BJ (cell line): ENCODE measurements at regions not wholly inside any gene's neighbourhood (a gene's known extent, or its start where the extent isn't known, plus 50 kb on each side); places are given as distances from the start of the nearest gene placed in this dataset.

Experiments
- CTCF ChIA-PET: fragments of 350-600 bp; formaldehyde crosslinking; extraction: SDS; loops from one replicate; lab custom pipeline; 2021; ENCODE audit warnings: antibody characterized with exemption, inconsistent platforms; lab: Yijun Ruan, JAX
- POLR2A ChIA-PET: fragments of 300-600 bp; sonication (Branson Sonifier 250); formaldehyde crosslinking; extraction: SDS; loops from one replicate; lab custom pipeline; 2021; ENCODE audit warnings: antibody characterized with exemption; lab: Charles Lee
- DNase-seq: peaks from one replicate; pipeline ENCODE4 v3.0.0-alpha.2; 2011; ENCODE audit warnings: low read depth
- H3K27me3 ChIP-seq: 2 replicates; pipeline ENCODE4 v1.6.0; 2011; ENCODE audit warnings: low read length; ENCODE audit not compliant: control insufficient read depth, insufficient read depth
- H3K36me3 ChIP-seq: 2 replicates; pipeline ENCODE4 v1.5.1; 2011; ENCODE audit warnings: low read length; ENCODE audit not compliant: control insufficient read depth, insufficient read depth
- H3K4me3 ChIP-seq: 2 replicates; pipeline ENCODE4 v1.5.1; 2011; ENCODE audit warnings: low read depth, mild to moderate bottlenecking, control low read depth, low read length
- CTCF ChIP-seq: IDR thresholded peaks from 2 replicates; pipeline ENCODE4 v1.5.1; 2011; ENCODE audit warnings: low read depth, mild to moderate bottlenecking, control low read depth, inconsistent platforms, low read length, moderate library complexity; ENCODE audit not compliant: insufficient read depth

GRCh38 chr9:13590996-13591395 lies 311.5 kb upstream of the MPDZ start:
- Histone ChIP-seq H3K4me3 (no peak overlapping the region), H3K27me3 (no peaks in the 10 kb centered on the region), H3K36me3 (no peaks in the 10 kb centered on the region)
- no peak for TF ChIP-seq CTCF
- ChIA-PET POLR2A (no interaction called here), CTCF (no interaction called here)
- DNase-seq: no peak

GRCh38 chr9:13589034-13589737 lies 309.7 kb upstream of the MPDZ start:
- Histone ChIP-seq H3K4me3 (no peak overlapping the region), H3K36me3 (no peaks in the 10 kb centered on the region), H3K27me3 (no peaks in the 10 kb centered on the region)
- TF ChIP-seq CTCF: no peak
- POLR2A ChIA-PET: no interaction called here
- CTCF ChIA-PET: interaction anchor here (0.9 kb wide), 1 partner anchor 10 kb away, joined by 3 read pairs; no protein-coding TSS in a partner anchor
- DNase-seq: no peak

- CTCF ChIA-PET: interaction anchor here (0.9 kb wide), 1 partner anchor 11 kb away, joined by 3 read pairs; no protein-coding TSS in a partner anchor
- no peak for DNase-seq
These were observed 308.9 kb upstream of the MPDZ start for GRCh38 chr9:13588151-13589033.

GRCh38 chr9:13587571-13587970 lies 308.1 kb upstream of the MPDZ start:
- ChIA-PET POLR2A (no interaction called here), CTCF (no interaction called here)
- no peak for TF ChIP-seq CTCF
- no peak for DNase-seq
- Histone ChIP-seq H3K4me3 (no peak overlapping the region), H3K36me3 (no peaks in the 10 kb centered on the region), H3K27me3 (no peaks in the 10 kb centered on the region)

More at GRCh38 chr9:13588151-13589033, 308.9 kb upstream of the MPDZ start:
- Histone ChIP-seq H3K4me3 (no peak overlapping the region), H3K36me3 (no peaks in the 10 kb centered on the region), H3K27me3 (no peaks in the 10 kb centered on the region)
- no peak for TF ChIP-seq CTCF
- POLR2A ChIA-PET: no interaction called here
